OCI-LY3 (cell line): ENCODE measurements at regions not wholly inside any gene's neighbourhood (a gene's known extent, or its start where the extent isn't known, plus 50 kb on each side); places are given as distances from the start of the nearest gene placed in this dataset.
A peak's percentile ranks its signal among the peaks of the same experiment; 100 is the strongest.
"Not testable (repeated sequence)": the region's sequence is repeated elsewhere in the genome, so short reads cannot be mapped to it uniquely, and the experiment has no call there.

Experiments used
- H2AFZ ChIP-seq: fragments of 200-600, 300-600 bp; shearing (Covaris generic); 2 replicates; pipeline ENCODE4 v1.6.0; 2014; ENCODE audit warnings: antibody characterized with exemption, low read depth, low read length
- H3K27ac ChIP-seq: fragments of 200-600, 300-600 bp; sonication (generic); 2 replicates; pipeline ENCODE4 v1.5.1; 2014; ENCODE audit warnings: mild to moderate bottlenecking, low read length, moderate library complexity, mixed read lengths
- H3K27me3 ChIP-seq: fragments of 200-600, 300-600 bp; sonication (generic); 2 replicates; pipeline ENCODE4 v1.6.1; 2014; ENCODE audit warnings: low read depth, low read length, mixed read lengths
- H3K36me3 ChIP-seq: fragments of 200-600, 300-600 bp; sonication (generic); replicated peaks from 2 replicates; pipeline ENCODE3; 2014; ENCODE audit warnings: low read depth, low read length, mixed read lengths
- H3K4me1 ChIP-seq: fragments of 300-600, 200-600 bp; sonication (generic); 2 replicates; pipeline ENCODE4 v1.6.1; 2014; ENCODE audit warnings: low read length, mixed read lengths
- H3K4me2 ChIP-seq: fragments of 200-600, 300-600 bp; sonication (generic); 2 replicates; pipeline ENCODE4 v1.6.1; 2014; ENCODE audit warnings: low read length, mixed read lengths
- H3K4me3 ChIP-seq: fragments of 300-600, 200-600 bp; sonication (generic); 2 replicates; pipeline ENCODE4 v1.5.1; 2014; ENCODE audit warnings: antibody characterized with exemption, mild to moderate bottlenecking, low read length, moderate library complexity
- H3K79me2 ChIP-seq: fragments of 300-600, 200-600 bp; shearing (Covaris generic); 2 replicates; pipeline ENCODE4 v1.6.1; 2014; ENCODE audit warnings: mild to moderate bottlenecking, low read length, mixed read lengths
- H3K9ac ChIP-seq: fragments of 300-600, 200-600 bp; shearing (Covaris generic); 2 replicates; pipeline ENCODE4 v1.6.0; 2014; ENCODE audit warnings: mild to moderate bottlenecking, low read length, moderate library complexity
- H3K9me3 ChIP-seq: fragments of 200-600, 300-600 bp; shearing (Covaris generic); 2 replicates; pipeline ENCODE4 v1.6.1; 2014; ENCODE audit warnings: low read length, mixed read lengths; ENCODE audit not compliant: insufficient read depth
- H4K20me1 ChIP-seq: fragments of 200-600, 300-600 bp; sonication (generic); 2 replicates; pipeline ENCODE4 v1.6.1; 2016; ENCODE audit warnings: low read length, mixed read lengths; ENCODE audit not compliant: insufficient read depth
- CTCF ChIP-seq: fragments of 200-600, 300-600 bp; sonication (generic); IDR thresholded peaks from 2 replicates; pipeline ENCODE4 v1.5.1; 2014; ENCODE audit warnings: antibody characterized with exemption, low read length, low read depth
- EZH2phosphoT487 ChIP-seq: fragments of 200-600 bp; shearing (Covaris generic); IDR thresholded peaks from 2 replicates; pipeline ENCODE4 v1.6.1; 2018; ENCODE audit warnings: antibody characterized with exemption, mixed run types, low read depth

DNA sequence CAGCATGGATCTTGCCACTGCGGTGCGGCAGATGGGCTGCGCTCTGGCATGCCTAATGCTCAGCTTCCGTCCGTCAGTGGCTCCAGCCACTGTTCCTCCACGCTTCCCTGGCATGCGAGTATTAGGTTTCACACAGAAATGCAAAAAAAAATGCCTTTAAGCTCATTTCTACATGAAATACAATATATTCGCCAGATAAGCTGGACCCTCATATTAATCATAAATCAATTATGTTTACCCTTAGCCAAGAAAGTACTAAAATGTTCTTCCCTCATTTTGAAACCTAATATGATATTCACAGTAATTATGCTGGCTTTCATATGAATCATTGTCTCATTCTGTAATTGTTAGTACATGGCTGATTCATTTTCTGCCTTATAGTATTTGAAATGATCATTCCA, 115.5 kb upstream of the FAM241A start:
- no peaks in the 10 kb centered on the region for H3K27me3 ChIP-seq
- no peak overlapping the region for H3K27ac ChIP-seq
- H3K4me1 ChIP-seq, result peaks cover 47% of the 10 kb centered on the region
- peaks cover 6% of the 10 kb centered on the region; the same call in 1 of the 2 replicates for H3K9me3 ChIP-seq
- H3K36me3 ChIP-seq, result peaks cover 15% of the 10 kb centered on the region
- H3K79me2 ChIP-seq, result no peaks in the 10 kb centered on the region
- H3K4me2 ChIP-seq, result no peak overlapping the region
- no peak for TF ChIP-seq CTCF
- no peak for TF ChIP-seq EZH2phosphoT487
- no peak overlapping the region for H2AFZ ChIP-seq
- H3K9ac ChIP-seq, result no peak overlapping the region
- no peaks in the 10 kb centered on the region for H4K20me1 ChIP-seq
- H3K4me3 ChIP-seq, result no peak overlapping the region

GRCh38 chr4:112031712-112032328, 113.4 kb upstream of the FAM241A start:
- no peaks in the 10 kb centered on the region for H4K20me1 ChIP-seq
- peaks cover 15% of the 10 kb centered on the region for H3K36me3 ChIP-seq
- 0 out of 2 replicates have a peak overlapping the region, but pooled peaks have one; percentile 4 for H2AFZ ChIP-seq
- peaks cover 6% of the 10 kb centered on the region; the same call in 1 of the 2 replicates for H3K9me3 ChIP-seq
- peaks cover 32% of the 10 kb centered on the region for H3K4me1 ChIP-seq
- TF ChIP-seq CTCF, result peak; percentile 88
- no peak for TF ChIP-seq EZH2phosphoT487
- no peaks in the 10 kb centered on the region for H3K27me3 ChIP-seq
- H3K4me3 ChIP-seq, result no peak overlapping the region
- H3K27ac ChIP-seq, result no peak overlapping the region
- no peaks in the 10 kb centered on the region for H3K79me2 ChIP-seq
- peak overlapping the region; percentile 38 for H3K4me2 ChIP-seq
- no peak overlapping the region for H3K9ac ChIP-seq

GRCh38 chr4:112036886-112037285, 108.4 kb upstream of the FAM241A start:
- Histone ChIP-seq H3K27me3 (no peaks in the 10 kb centered on the region), H3K36me3 (no peaks in the 10 kb centered on the region), H3K4me3 (no peak overlapping the region), H3K4me2 (peak overlapping the region; percentile 17; the same call in 1 of the 2 replicates), H3K27ac (no peak overlapping the region), H4K20me1 (no peaks in the 10 kb centered on the region), H2AFZ (peak overlapping the region; percentile 35; the same call in 1 of the 2 replicates), H3K9me3 (no peaks in the 10 kb centered on the region), H3K9ac (no peak overlapping the region), H3K4me1 (no peaks in the 10 kb centered on the region), H3K79me2 (no peaks in the 10 kb centered on the region)
- TF ChIP-seq EZH2phosphoT487, result no peak
- no peak for TF ChIP-seq CTCF

GRCh38 chr4:112038861-112039260, 106.4 kb upstream of the FAM241A start:
- TF ChIP-seq CTCF, result no peak
- no peak for TF ChIP-seq EZH2phosphoT487
- Histone ChIP-seq H4K20me1 (no peaks in the 10 kb centered on the region), H3K27ac (no peak overlapping the region), H3K4me1 (peaks cover 4% of the 10 kb centered on the region; the same call in 1 of the 2 replicates), H3K4me3 (no peak overlapping the region), H3K9me3 (no peaks in the 10 kb centered on the region), H3K9ac (no peak overlapping the region), H2AFZ (no peak overlapping the region), H3K4me2 (no peak overlapping the region), H3K79me2 (no peaks in the 10 kb centered on the region), H3K36me3 (no peaks in the 10 kb centered on the region), H3K27me3 (no peaks in the 10 kb centered on the region)

DNA sequence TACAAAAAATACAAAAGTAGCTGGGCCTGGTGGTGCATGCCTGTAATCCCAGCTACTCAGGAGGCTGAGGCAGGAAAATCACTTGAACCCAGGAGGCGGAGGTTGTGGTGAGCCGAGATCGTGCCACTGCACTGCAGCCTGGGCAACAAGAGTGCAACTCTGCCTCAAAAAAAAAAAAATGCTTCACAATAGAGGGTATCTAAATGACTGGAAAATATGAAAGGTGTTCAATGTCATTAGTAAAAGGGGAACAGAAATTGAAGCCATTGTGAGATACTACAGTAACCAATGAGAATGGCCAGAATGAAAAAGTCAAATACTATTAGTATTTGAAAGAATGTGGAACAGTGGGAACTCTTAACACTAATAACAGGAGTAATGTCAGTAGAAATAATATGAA, 96.1 kb upstream of the FAM241A start:
- H3K9me3 ChIP-seq, H3K4me3 ChIP-seq, H3K79me2 ChIP-seq, H3K27ac ChIP-seq, H3K27me3 ChIP-seq, H3K4me2 ChIP-seq, H3K9ac ChIP-seq, H2AFZ ChIP-seq, H3K36me3 ChIP-seq, H4K20me1 ChIP-seq: not testable (repeated sequence)
- peaks cover 11% of the 10 kb centered on the region for H3K4me1 ChIP-seq
